Erythroblast (primary cell): ENCODE measurements at regions not wholly inside any gene's neighbourhood (a gene's known extent, or its start where the extent isn't known, plus 50 kb on each side); places are given as distances from the start of the nearest gene placed in this dataset.
"Not testable (repeated sequence)": the region's sequence is repeated elsewhere in the genome, so short reads cannot be mapped to it uniquely, and the experiment has no call there.

Source experiments
- DNase-seq, 2 experiments: peaks; one replicate each; lab custom pipeline; 2025; lab: John Stamatoyannopoulos, UW
- GATA1 ChIP-seq: IDR thresholded peaks from 2 replicates; pipeline ENCODE4 v1.6.1; 2011; ENCODE audit warnings: low read depth, mild to moderate bottlenecking, control low read depth, low read length, moderate library complexity
- POLR2A ChIP-seq: IDR thresholded peaks from 2 replicates; pipeline ENCODE4 v1.6.1; 2011; ENCODE audit warnings: mild to moderate bottlenecking, low read length

GRCh38 chr2:17199741-17200140, 318.5 kb downstream of the RAD51AP2 start:
- DNase-seq, result no peak
- TF ChIP-seq GATA1 (no peak), POLR2A (no peak)

GRCh38 chr2:17196380-17196779, 321.9 kb downstream of the RAD51AP2 start:
- no peak for DNase-seq
- TF ChIP-seq POLR2A (no peak), GATA1 (no peak)

- no peak for DNase-seq
- TF ChIP-seq POLR2A (no peak), GATA1 (no peak)
Observed at GRCh38 chr2:17195016-17195415, 323.2 kb downstream of the RAD51AP2 start.

- no peak for TF ChIP-seq POLR2A
- no peak for TF ChIP-seq GATA1
- no peak for DNase-seq
Observed at GRCh38 chr2:17194083-17194482, 324.2 kb downstream of the RAD51AP2 start.

- DNase-seq, result not testable (repeated sequence)
Observed at GRCh38 chr2:17193433-17193890, 324.8 kb downstream of the RAD51AP2 start.

- TF ChIP-seq POLR2A (no peak), GATA1 (no peak)
- no peak for DNase-seq
Observed at GRCh38 chr2:17191223-17191622, 327.0 kb downstream of the RAD51AP2 start.

- no peak for DNase-seq
- TF ChIP-seq POLR2A (no peak), GATA1 (no peak)
Observed at GRCh38 chr2:17190527-17190926, 327.7 kb downstream of the RAD51AP2 start.

GRCh38 chr2:17188721-17189120, 329.5 kb downstream of the RAD51AP2 start:
- TF ChIP-seq POLR2A (no peak), GATA1 (no peak)
- no peak for DNase-seq

- DNase-seq, result no peak
- TF ChIP-seq POLR2A (no peak), GATA1 (no peak)
Observed at GRCh38 chr2:17184512-17184911, 333.7 kb downstream of the RAD51AP2 start.

GRCh38 chr2:17182399-17182798, 335.8 kb downstream of the RAD51AP2 start:
- TF ChIP-seq GATA1 (no peak), POLR2A (no peak)
- no peak for DNase-seq

GRCh38 chr2:17181051-17181752, 337.0 kb downstream of the RAD51AP2 start:
- no peak for DNase-seq
- TF ChIP-seq GATA1, result no peak
- no peak for TF ChIP-seq POLR2A

- TF ChIP-seq POLR2A, result no peak
- no peak for TF ChIP-seq GATA1
- no peak for DNase-seq
Observed at GRCh38 chr2:17179145-17179808, 339.0 kb downstream of the RAD51AP2 start.

- no peak for DNase-seq
- TF ChIP-seq GATA1 (no peak), POLR2A (no peak)
Observed at GRCh38 chr2:17177088-17177487, 341.2 kb downstream of the RAD51AP2 start.

GRCh38 chr2:17171446-17172049, 346.7 kb downstream of the RAD51AP2 start:
- DNase-seq, result peak in 1 of 2 experiments; percentile 5
- TF ChIP-seq POLR2A, result no peak
- TF ChIP-seq GATA1, result no peak
